HG02973 (cell line): ENCODE measurements at regions not wholly inside any gene's neighbourhood (a gene's known extent, or its start where the extent isn't known, plus 50 kb on each side); places are given as distances from the start of the nearest gene placed in this dataset.

Source experiments
- ATAC-seq: cut with Tn5 transposase; IDR thresholded peaks from one replicate; pipeline ENCODE4 v1.9.1; 2021; ENCODE audit warnings: moderate library complexity; ENCODE audit not compliant: unreplicated experiment

DNA sequence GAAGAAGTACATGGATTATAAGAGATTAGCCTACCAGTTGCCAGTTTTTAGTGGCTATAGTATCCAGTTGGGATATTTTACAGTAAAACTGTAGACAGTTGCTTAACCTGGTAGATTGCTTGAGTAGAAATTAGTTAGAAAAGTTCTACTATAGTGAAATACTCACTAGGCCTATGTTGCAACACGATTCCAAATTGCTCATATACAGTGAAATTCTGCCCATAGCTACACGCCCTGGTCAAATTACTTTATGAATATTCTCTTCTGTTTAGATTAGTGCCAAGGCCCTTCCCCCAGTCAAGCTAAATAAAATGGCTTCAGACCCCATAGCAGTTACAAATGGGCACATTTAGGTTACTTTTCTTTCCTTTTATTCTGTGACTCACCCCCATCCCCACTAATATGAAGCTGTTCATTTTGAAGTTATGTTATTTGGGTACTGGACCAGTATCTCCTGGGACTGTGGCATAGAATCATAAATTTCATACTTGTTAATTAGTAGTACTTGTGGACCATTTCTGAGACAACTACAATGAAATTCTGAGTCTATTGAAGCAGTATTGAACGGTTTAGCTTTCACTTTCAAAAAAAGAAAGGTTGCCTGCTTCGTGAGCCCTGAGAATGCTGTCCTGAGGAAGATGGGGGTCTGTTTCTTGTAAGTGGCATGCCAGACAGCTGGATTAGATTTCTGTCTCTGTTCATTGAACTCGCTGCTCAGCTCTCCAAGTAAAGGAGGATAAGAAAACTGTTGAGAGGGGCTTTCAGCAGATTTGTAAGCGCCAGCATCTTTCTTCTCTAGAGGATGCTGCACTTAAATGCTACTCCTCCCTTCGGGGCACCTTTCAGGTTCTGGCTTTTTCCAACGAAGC is 65.8 kb upstream of the CFAP20DC start:
- no peak for ATAC-seq

DNA sequence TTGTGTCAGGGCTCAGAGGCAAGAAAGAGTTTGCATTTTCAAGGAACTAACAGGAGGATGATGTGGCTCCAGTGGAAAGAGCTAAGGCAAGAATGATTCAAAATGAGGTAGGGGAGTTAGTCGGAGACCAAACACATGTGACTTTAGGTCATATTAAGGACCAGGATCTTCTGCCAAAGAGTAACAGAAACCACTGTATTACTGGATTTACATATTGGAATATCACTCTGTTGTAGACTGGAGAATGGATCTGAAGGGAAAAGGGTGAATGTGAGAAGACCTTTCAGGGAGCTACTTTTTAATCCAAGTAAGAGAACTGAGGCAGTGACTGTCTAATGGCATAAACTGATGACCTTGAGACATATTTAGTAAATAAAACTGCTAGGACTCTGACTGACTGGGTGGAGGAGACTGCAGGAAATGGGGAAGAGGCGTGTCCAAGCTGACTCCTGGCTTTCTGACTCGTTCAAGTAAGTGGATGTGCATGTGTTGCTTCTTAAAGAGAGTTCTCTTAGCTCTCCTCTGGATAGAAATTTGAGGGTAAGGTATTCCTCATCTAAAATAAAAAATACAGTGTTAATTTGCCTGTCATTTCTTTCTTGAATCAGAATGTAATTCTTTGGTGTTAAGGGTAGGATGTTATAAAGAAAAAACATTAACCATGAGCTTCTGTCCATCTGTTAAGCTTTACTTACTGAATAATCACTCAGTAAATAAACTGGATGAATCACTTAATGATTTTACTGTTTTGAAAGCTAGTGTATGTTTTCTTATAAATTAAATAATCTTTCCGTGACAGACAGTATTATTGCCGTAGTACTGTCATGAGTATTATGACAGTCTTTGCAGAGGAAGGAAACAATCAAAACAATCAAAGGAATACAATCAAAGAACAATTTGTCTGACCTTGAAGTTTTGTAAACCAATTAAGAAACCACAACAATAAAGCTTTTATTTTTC is 58.3 kb upstream of the CFAP20DC start:
- no peak for ATAC-seq

DNA sequence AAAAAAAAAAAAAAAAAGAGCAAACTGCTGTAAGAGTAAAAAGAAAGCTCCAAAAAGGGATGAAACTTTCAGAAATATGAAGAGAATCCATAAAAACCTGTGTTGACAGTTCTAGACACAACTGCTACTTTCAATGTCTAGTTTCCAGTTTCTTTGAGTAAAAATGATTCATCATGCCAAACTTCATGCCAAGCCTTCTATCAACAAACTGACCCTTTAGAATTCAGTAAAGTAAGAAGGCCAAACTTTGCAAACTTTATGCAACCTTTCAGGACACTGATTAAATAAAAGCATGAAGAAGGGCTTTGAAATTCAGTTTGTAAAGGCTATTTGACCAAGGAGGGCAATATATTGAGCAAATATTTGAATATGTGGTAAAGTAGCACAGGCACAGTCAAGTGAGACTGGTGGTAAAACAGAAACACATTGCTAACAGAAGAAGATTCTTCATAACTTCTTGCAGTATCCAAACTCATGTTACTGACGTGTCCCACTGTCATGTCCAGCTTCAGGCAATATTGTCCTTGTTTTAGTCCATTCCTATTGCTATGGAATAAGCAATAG is 56.3 kb upstream of the CFAP20DC start:
- ATAC-seq = no peak

GRCh38 chr3:59103552-59103951 is 53.7 kb upstream of the CFAP20DC start:
- ATAC-seq = no peak

DNA sequence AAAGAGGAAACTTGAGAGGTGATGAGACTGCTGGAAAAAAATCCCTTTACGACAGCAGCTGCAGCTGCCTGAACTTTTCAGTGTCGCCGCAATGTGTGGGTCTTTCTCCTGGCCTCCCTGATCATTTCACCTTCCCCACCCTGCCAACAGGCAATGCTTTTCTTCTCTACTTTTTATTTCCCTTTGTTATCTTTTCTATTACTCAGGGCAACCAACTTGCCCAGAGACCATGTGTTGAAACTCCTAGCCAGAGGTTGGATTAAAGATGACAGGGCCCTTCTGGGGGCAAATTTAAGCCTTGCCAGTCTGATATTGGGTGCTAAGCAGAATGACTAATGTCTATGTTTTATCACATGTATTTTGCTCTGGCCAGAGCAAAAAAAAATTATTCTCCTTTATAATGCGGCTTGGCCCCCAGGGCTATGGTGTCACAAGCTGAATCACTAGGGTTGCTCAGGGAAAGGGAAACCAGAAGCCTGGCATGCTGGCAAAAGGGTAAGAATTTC is 51.5 kb upstream of the CFAP20DC start:
- ATAC-seq = no peak
